PC-3 (cell line): ENCODE measurements at regions not wholly inside any gene's neighbourhood (a gene's known extent, or its start where the extent isn't known, plus 50 kb on each side); places are given as distances from the start of the nearest gene placed in this dataset.

Experiments used
- ATAC-seq: fragments of 200-7000 bp; cut with Tn5 transposase; 2 replicates; pipeline ENCODE4 v1.9.1; 2020; ENCODE audit warnings: mild to moderate bottlenecking, moderate library complexity
- BruUV-seq: library from RNA; stranded (reverse); fragments of 400-500 nt; replicated peaks from 2 replicates; lab custom pipeline; 2021; lab: Mats Ljungman, UMichigan
- CTCF ChIA-PET: fragments of 300-600 bp; sonication (Branson Sonifier 250); formaldehyde crosslinking; loops from one replicate; lab custom pipeline; 2022; ENCODE audit warnings: antibody characterized with exemption; lab: Charles Lee
- POLR2A ChIA-PET: fragments of 300-600 bp; sonication (Branson Sonifier 250); formaldehyde crosslinking; loops from one replicate; lab custom pipeline; 2022; ENCODE audit warnings: antibody characterized with exemption; ENCODE audit not compliant: unreplicated experiment; lab: Charles Lee
- DNase-seq: peaks from one replicate; pipeline ENCODE4 v3.0.0-alpha.2; 2015
- H2AFZ ChIP-seq: fragments of 300-600 bp; sonication (generic); 2 replicates; pipeline ENCODE4 v1.6.0; 2016; ENCODE audit warnings: antibody characterized with exemption, low read length
- H3F3A ChIP-seq: fragments of 300-600 bp; sonication (generic); one replicate; pipeline ENCODE4 v1.6.0; 2017; ENCODE audit warnings: antibody characterized with exemption, low read length, control low read depth, mild to moderate bottlenecking; ENCODE audit not compliant: unreplicated experiment
- H3K27ac ChIP-seq: fragments of 300-600 bp; sonication (generic); 2 replicates; pipeline ENCODE4 v1.5.1; 2016; ENCODE audit warnings: mild to moderate bottlenecking, low read length
- H3K27me3 ChIP-seq: fragments of 300-600 bp; sonication (generic); 2 replicates; pipeline ENCODE4 v1.6.1; 2016; ENCODE audit warnings: low read length, mixed read lengths
- H3K36me3 ChIP-seq: fragments of 300-600 bp; sonication (generic); 2 replicates; pipeline ENCODE4 v1.6.1; 2016; ENCODE audit warnings: low read depth, mixed run types, low read length, mixed read lengths
- H3K4me1 ChIP-seq: fragments of 300-600 bp; sonication (generic); 2 replicates; pipeline ENCODE4 v1.5.1; 2016; ENCODE audit warnings: low read length; ENCODE audit not compliant: insufficient read depth
- H3K4me2 ChIP-seq: fragments of 300-600 bp; sonication (generic); 2 replicates; pipeline ENCODE4 v1.6.0; 2016; ENCODE audit warnings: low read length
- H3K4me3 ChIP-seq: fragments of 300-600 bp; sonication (generic); 2 replicates; pipeline ENCODE4 v1.5.1; 2016; ENCODE audit warnings: mild to moderate bottlenecking, low read length, mixed read lengths
- H3K79me2 ChIP-seq: fragments of 300-600 bp; sonication (generic); 2 replicates; pipeline ENCODE4 v1.6.1; 2017; ENCODE audit warnings: low read length, mixed read lengths
- H3K9ac ChIP-seq: fragments of 300-600 bp; sonication (generic); 2 replicates; pipeline ENCODE4 v1.6.0; 2016; ENCODE audit warnings: mild to moderate bottlenecking, low read length
- H3K9me2 ChIP-seq: fragments of 300-600 bp; sonication (generic); replicated peaks from 2 replicates; pipeline ENCODE4 v1.6.1; 2016; ENCODE audit warnings: mixed run types, low read length, mixed read lengths
- H3K9me3 ChIP-seq: fragments of 300-600 bp; sonication (generic); 2 replicates; pipeline ENCODE4 v1.6.1; 2016; ENCODE audit warnings: low read length, mixed read lengths
- H4K20me1 ChIP-seq: fragments of 300-600 bp; sonication (generic); 2 replicates; pipeline ENCODE4 v1.6.1; 2016; ENCODE audit warnings: low read length, mixed read lengths
- CTCF ChIP-seq: fragments of 300-600 bp; sonication (generic); conservative IDR thresholded peaks from 2 replicates; pipeline ENCODE4 v1.5.1; 2017; ENCODE audit warnings: antibody characterized with exemption, low read depth, mild to moderate bottlenecking, low read length
- EZH2 ChIP-seq: fragments of 300-600 bp; sonication (generic); IDR thresholded peaks from one replicate; pipeline ENCODE4 v1.6.1; 2017; ENCODE audit warnings: antibody characterized with exemption, mild to moderate bottlenecking, low read length; ENCODE audit not compliant: unreplicated experiment
- EZH2phosphoT487 ChIP-seq: fragments of 300-600 bp; sonication (generic); IDR thresholded peaks from 2 replicates; pipeline ENCODE4 v1.6.1; 2018; ENCODE audit warnings: mild to moderate bottlenecking, antibody characterized with exemption, low read length, borderline replicate concordance
- intact Hi-C: fragments of 100-400 bp; cut with micrococcal nuclease; formaldehyde crosslinking; loops from 2 replicates; pipeline ENCODE4 v1.9.0; 2023

- CTCF ChIA-PET: no interaction called here
- Histone ChIP-seq H3K9me2 (no peaks in the 10 kb centered on the region), H3K27me3 (peaks cover 22% of the 10 kb centered on the region; the same call in 1 of the 2 replicates), H2AFZ (no peak overlapping the region), H3K36me3 (no peaks in the 10 kb centered on the region), H4K20me1 (no peaks in the 10 kb centered on the region), H3K9me3 (no peaks in the 10 kb centered on the region), H3K27ac (no peak overlapping the region), H3K9ac (no peak overlapping the region), H3K79me2 (no peaks in the 10 kb centered on the region), H3K4me1 (no peaks in the 10 kb centered on the region), H3K4me2 (no peak overlapping the region), H3K4me3 (no peak overlapping the region), H3F3A (no peaks in the 10 kb centered on the region)
- POLR2A ChIA-PET: no interaction called here
- DNase-seq: no peak
- no TSS peak for BruUV-seq
- intact Hi-C loops: no loop called here
- TF ChIP-seq EZH2 (no peak), CTCF (no peak), EZH2phosphoT487 (no peak)
- no peak for ATAC-seq
Measured at GRCh38 chr6:99852031-99852430, 142.0 kb downstream of the MCHR2 start.

- intact Hi-C loops: loop anchor here (5.0 kb wide), 1 partner anchor 795 kb away; no protein-coding TSS in a partner anchor
- no peak for TF ChIP-seq EZH2phosphoT487
- TF ChIP-seq CTCF: no peak
- TF ChIP-seq EZH2: no peak
- Histone ChIP-seq H3K79me2 (no peaks in the 10 kb centered on the region), H3K4me2 (no peak overlapping the region), H3K9me3 (no peaks in the 10 kb centered on the region), H3K36me3 (no peaks in the 10 kb centered on the region), H3K9ac (no peak overlapping the region), H3K27me3 (peaks cover 42% of the 10 kb centered on the region), H3K4me3 (no peak overlapping the region), H3F3A (no peaks in the 10 kb centered on the region), H3K27ac (no peak overlapping the region), H3K9me2 (no peaks in the 10 kb centered on the region), H4K20me1 (no peaks in the 10 kb centered on the region), H2AFZ (no peak overlapping the region), H3K4me1 (no peaks in the 10 kb centered on the region)
- DNase-seq: no peak
- ChIA-PET CTCF (no interaction called here), POLR2A (no interaction called here)
- ATAC-seq: no peak
- no TSS peak for BruUV-seq
Measured at GRCh38 chr6:99867026-99867425, 127.0 kb downstream of the MCHR2 start.

GRCh38 chr6:99868074-99868702 is 125.8 kb downstream of the MCHR2 start:
- no peaks in the 10 kb centered on the region for H3F3A ChIP-seq
- H3K9me2 ChIP-seq: no peaks in the 10 kb centered on the region
- H3K79me2 ChIP-seq: no peaks in the 10 kb centered on the region
- ChIA-PET POLR2A (no interaction called here), CTCF (interaction anchor here (0.5 to 1.4 kb wide), 9 partner anchors 29 to 965 kb away, joined by 3 to 14 read pairs (median 4); no protein-coding TSS in a partner anchor)
- BruUV-seq: no TSS peak
- H4K20me1 ChIP-seq: no peaks in the 10 kb centered on the region
- peaks cover 42% of the 10 kb centered on the region for H3K27me3 ChIP-seq
- ATAC-seq: peak; percentile 76
- H3K36me3 ChIP-seq: no peaks in the 10 kb centered on the region
- H3K9me3 ChIP-seq: no peaks in the 10 kb centered on the region
- no peak overlapping the region for H3K4me3 ChIP-seq
- peak overlapping the region; percentile 65 for H3K4me2 ChIP-seq
- peak overlapping the region; percentile 53; the same call in 1 of the 2 replicates for H2AFZ ChIP-seq
- TF ChIP-seq EZH2phosphoT487 (no peak), CTCF (peak; percentile 77)
- peak; percentile 78 for DNase-seq
- no peaks in the 10 kb centered on the region for H3K4me1 ChIP-seq
- H3K27ac ChIP-seq: no peak overlapping the region
- no peak overlapping the region for H3K9ac ChIP-seq
- intact Hi-C loops: loop anchor here (1.0 to 5.0 kb wide), 4 partner anchors 37 to 794 kb away; no protein-coding TSS in a partner anchor
